ENCODE measurements at regions not wholly inside any gene's neighbourhood (a gene's known extent, or its start where the extent isn't known, plus 50 kb on each side); places are given as distances from the start of the nearest gene placed in this dataset.
A peak's percentile ranks its signal among the peaks of the same experiment; 100 is the strongest.

GRCh38 chr14:100446572-100446971, 123.4 kb downstream of the SLC25A47 start:
- Histone ChIP-seq H3K27ac (no peak overlapping the region), H3K4me3 (no peak overlapping the region), H3K4me1 (replicated peaks in 1 of 2) (peaks cover 26 to 42% of the 10 kb centered on the region in 2 donors)
- in situ Hi-C loops (cut with MboI; ENCODE audit: low pct_unique_long_range_greater_than_20kb in 2 of 9, low sequenced_read_pairs in 9 of 9, unreplicated experiment in 9 of 9), result no loop called here
- WGBS, 10 experiments, result 43 to 100% (median 78%) methylated on average over 1 to 7 of the region's 7 CpGs; no CpG with 5 or more reads in 1 of the 10 experiments
- peak in 5 of 8 experiments; percentile 34 to 65 (median 47) for ATAC-seq (replicated peaks in 6 of 8)

GRCh38 chr14:100448376-100448775, 125.2 kb downstream of the SLC25A47 start:
- in situ Hi-C loops (cut with MboI; ENCODE audit: low pct_unique_long_range_greater_than_20kb in 2 of 9, low sequenced_read_pairs in 9 of 9, unreplicated experiment in 9 of 9), result no loop called here
- no peak overlapping the region for H3K27ac ChIP-seq
- no peak for ATAC-seq (replicated peaks in 6 of 8)
- 72 to 100% (median 92%) methylated on average over 2 to 4 of the region's 5 CpGs; no CpG with 5 or more reads in 6 of the 10 experiments for WGBS, 10 experiments
- peaks cover 20 to 30% of the 10 kb centered on the region in 2 donors for H3K4me1 ChIP-seq (replicated peaks in 1 of 2)
- no peak overlapping the region for H3K4me3 ChIP-seq

- no peak overlapping the region for H3K4me3 ChIP-seq
- WGBS, 10 experiments, result 74 to 92% (median 85%) methylated on average over 1 to 9 of the region's 14 CpGs; no CpG with 5 or more reads in 3 of the 10 experiments
- no peak overlapping the region for H3K27ac ChIP-seq
- H3K4me1 ChIP-seq (replicated peaks in 1 of 2), result peaks cover 14 to 19% of the 10 kb centered on the region in 2 donors
- in situ Hi-C loops (cut with MboI; ENCODE audit: low pct_unique_long_range_greater_than_20kb in 2 of 9, low sequenced_read_pairs in 9 of 9, unreplicated experiment in 9 of 9), result no loop called here
- ATAC-seq (replicated peaks in 6 of 8), result peak in 5 of 8 experiments; percentile 74 to 91 (median 86)
Observed at GRCh38 chr14:100449225-100449987, 126.3 kb downstream of the SLC25A47 start.

- no peak for ATAC-seq (replicated peaks in 6 of 8)
- no peak overlapping the region for H3K4me3 ChIP-seq
- H3K4me1 ChIP-seq (replicated peaks in 1 of 2), result peaks cover 14 to 16% of the 10 kb centered on the region in 2 donors
- no peak overlapping the region for H3K27ac ChIP-seq
- 67 to 100% (median 80%) methylated on average over 1 of the region's 2 CpGs; no CpG with 5 or more reads in 7 of the 10 experiments for WGBS, 10 experiments
- in situ Hi-C loops (cut with MboI; ENCODE audit: low pct_unique_long_range_greater_than_20kb in 2 of 9, low sequenced_read_pairs in 9 of 9, unreplicated experiment in 9 of 9), result no loop called here
Observed at GRCh38 chr14:100450049-100450448, 126.9 kb downstream of the SLC25A47 start.

GRCh38 chr14:100450736-100451135, 127.6 kb downstream of the SLC25A47 start:
- 80 to 100% (median 89%) methylated on average over 1 to 6 of the region's 6 CpGs; no CpG with 5 or more reads in 4 of the 10 experiments for WGBS, 10 experiments

GRCh38 chr14:100451264-100451663, 128.1 kb downstream of the SLC25A47 start:
- H3K4me1 ChIP-seq (replicated peaks in 1 of 2), result peaks cover 14 to 16% of the 10 kb centered on the region in 2 donors
- WGBS, 10 experiments, result 60 to 100% (median 83%) methylated on average over 1 to 2 of the region's 6 CpGs; no CpG with 5 or more reads in 7 of the 10 experiments

More at GRCh38 chr14:100450736-100451135, 127.6 kb downstream of the SLC25A47 start:
- ATAC-seq (replicated peaks in 6 of 8), result no peak
- H3K4me3 ChIP-seq, result no peak overlapping the region
- H3K27ac ChIP-seq, result no peak overlapping the region
- in situ Hi-C loops (cut with MboI; ENCODE audit: low pct_unique_long_range_greater_than_20kb in 2 of 9, low sequenced_read_pairs in 9 of 9, unreplicated experiment in 9 of 9), result no loop called here
- H3K4me1 ChIP-seq (replicated peaks in 1 of 2), result peaks cover 14 to 16% of the 10 kb centered on the region in 2 donors

GRCh38 chr14:100453930-100454329, 130.8 kb downstream of the SLC25A47 start:
- ATAC-seq (replicated peaks in 6 of 8), result no peak
- no peak overlapping the region for H3K4me3 ChIP-seq
- no peak overlapping the region for H3K27ac ChIP-seq
- in situ Hi-C loops (cut with MboI; ENCODE audit: low pct_unique_long_range_greater_than_20kb in 2 of 9, low sequenced_read_pairs in 9 of 9, unreplicated experiment in 9 of 9), result no loop called here
- H3K4me1 ChIP-seq (replicated peaks in 1 of 2), result peaks cover 8% of the 10 kb centered on the region in 2 donors
- WGBS, 10 experiments, result 0 to 61% (median 32%) methylated on average over 1 to 2 of the region's 2 CpGs; no CpG with 5 or more reads in 4 of the 10 experiments

More at GRCh38 chr14:100451264-100451663, 128.1 kb downstream of the SLC25A47 start:
- no peak overlapping the region for H3K4me3 ChIP-seq
- in situ Hi-C loops (cut with MboI; ENCODE audit: low pct_unique_long_range_greater_than_20kb in 2 of 9, low sequenced_read_pairs in 9 of 9, unreplicated experiment in 9 of 9), result no loop called here
- no peak overlapping the region for H3K27ac ChIP-seq
- ATAC-seq (replicated peaks in 6 of 8), result no peak

- 29 to 100% (median 74%) methylated on average over 1 of the region's 1 CpG; no CpG with 5 or more reads in 6 of the 10 experiments for WGBS, 10 experiments
- in situ Hi-C loops (cut with MboI; ENCODE audit: low pct_unique_long_range_greater_than_20kb in 2 of 9, low sequenced_read_pairs in 9 of 9, unreplicated experiment in 9 of 9), result no loop called here
- ATAC-seq (replicated peaks in 6 of 8), result no peak
- H3K4me1 ChIP-seq (replicated peaks in 1 of 2), result peaks cover 3% of the 10 kb centered on the region in 2 donors
- H3K27ac ChIP-seq, result no peak overlapping the region
- H3K4me3 ChIP-seq, result no peak overlapping the region
Observed at GRCh38 chr14:100454437-100454836, 131.3 kb downstream of the SLC25A47 start.

GRCh38 chr14:100463937-100464336, 123.3 kb downstream of the BEGAIN start:
- in situ Hi-C loops (cut with MboI; ENCODE audit: low pct_unique_long_range_greater_than_20kb in 2 of 9, low sequenced_read_pairs in 9 of 9, unreplicated experiment in 9 of 9), result no loop called here
- WGBS, 10 experiments, result 78 to 95% (median 90%) methylated on average over 3 of the region's 3 CpGs; no CpG with 5 or more reads in 4 of the 10 experiments
- ATAC-seq (replicated peaks in 6 of 8), result no peak

GRCh38 chr14:100466111-100466856, 120.9 kb downstream of the BEGAIN start:
- Histone ChIP-seq H3K27ac (no peak overlapping the region), H3K4me1 (replicated peaks in 1 of 2) (no peaks in the 10 kb centered on the region), H3K4me3 (no peak overlapping the region)
- in situ Hi-C loops (cut with MboI; ENCODE audit: low pct_unique_long_range_greater_than_20kb in 2 of 9, low sequenced_read_pairs in 9 of 9, unreplicated experiment in 9 of 9), result no loop called here
- ATAC-seq (replicated peaks in 6 of 8), result no peak
- WGBS, 10 experiments, result 5 to 100% (median 66%) methylated on average over 1 to 5 of the region's 9 CpGs; no CpG with 5 or more reads in 2 of the 10 experiments

More at GRCh38 chr14:100463937-100464336, 123.3 kb downstream of the BEGAIN start:
- no peaks in the 10 kb centered on the region for H3K4me1 ChIP-seq (replicated peaks in 1 of 2)
- H3K27ac ChIP-seq, result no peak overlapping the region
- H3K4me3 ChIP-seq, result no peak overlapping the region

- no peak overlapping the region for H3K27ac ChIP-seq
- in situ Hi-C loops (cut with MboI; ENCODE audit: low pct_unique_long_range_greater_than_20kb in 2 of 9, low sequenced_read_pairs in 9 of 9, unreplicated experiment in 9 of 9), result no loop called here
- no peak overlapping the region for H3K4me3 ChIP-seq
- peaks cover 2 to 8% of the 10 kb centered on the region in 2 donors for H3K4me1 ChIP-seq (replicated peaks in 1 of 2)
- no peak for ATAC-seq (replicated peaks in 6 of 8)
- 0 to 100% (median 71%) methylated on average over 1 to 7 of the region's 11 CpGs; no CpG with 5 or more reads in 3 of the 10 experiments for WGBS, 10 experiments
Observed at GRCh38 chr14:100467046-100467750, 120.0 kb downstream of the BEGAIN start.

- in situ Hi-C loops (cut with MboI; ENCODE audit: low pct_unique_long_range_greater_than_20kb in 2 of 9, low sequenced_read_pairs in 9 of 9, unreplicated experiment in 9 of 9), result no loop called here
- 53 to 100% (median 79%) methylated on average over 1 to 4 of the region's 17 CpGs; no CpG with 5 or more reads in 6 of the 10 experiments for WGBS, 10 experiments
- Histone ChIP-seq H3K27ac (no peak overlapping the region), H3K4me1 (replicated peaks in 1 of 2) (peaks cover 2 to 11% of the 10 kb centered on the region in 2 donors), H3K4me3 (no peak overlapping the region)
- ATAC-seq (replicated peaks in 6 of 8), result no peak
Observed at GRCh38 chr14:100467939-100468338, 119.3 kb downstream of the BEGAIN start.

Measured in motor neuron (in vitro differentiated cells).